ENCODE measurements at regions not wholly inside any gene's neighbourhood (a gene's known extent, or its start where the extent isn't known, plus 50 kb on each side); places are given as distances from the start of the nearest gene placed in this dataset.

- POLR2A ChIA-PET, result no interaction called here
These were observed 110.7 kb downstream of the TMEM47 start for GRCh38 chrX:34546366-34546765.

DNA sequence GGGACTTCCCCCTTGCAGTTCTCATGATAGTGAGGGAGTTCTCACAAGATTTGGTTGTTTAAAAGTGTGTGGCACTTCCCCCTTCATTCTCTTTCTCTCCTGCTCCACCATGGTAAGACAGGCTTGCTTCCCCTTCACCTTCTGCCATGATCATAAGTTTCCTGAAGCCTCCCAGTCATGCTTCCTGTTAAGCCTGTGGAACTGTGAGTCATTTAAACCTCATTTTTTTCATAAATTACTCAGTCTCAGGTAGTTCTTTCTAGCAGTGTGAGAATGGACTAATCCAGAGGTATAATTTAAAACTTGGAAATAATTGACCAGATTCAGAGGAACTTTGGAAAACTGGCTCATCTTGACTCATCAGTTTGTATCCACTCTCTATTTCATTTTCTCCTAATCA is 129.0 kb downstream of the TMEM47 start:
- H3K4me3 ChIP-seq (ENCODE audit: low read depth, low read length, poor library complexity, severe bottlenecking), result no peak overlapping the region
- no peak overlapping the region for H3K27ac ChIP-seq (ENCODE audit: low read depth, low read length, poor library complexity, severe bottlenecking)
- ChIA-PET CTCF (ENCODE audit: unreplicated experiment) (no interaction called here), POLR2A (no interaction called here)
- no peak overlapping the region for H2AFZ ChIP-seq (ENCODE audit: low read length)
- no TSS peak for BruUV-seq (replicated peaks)
- H3K36me3 ChIP-seq (ENCODE audit: insufficient read depth, low read length), result no peaks in the 10 kb centered on the region
- no peaks in the 10 kb centered on the region for H3K9me2 ChIP-seq (ENCODE audit: insufficient read depth, low read length)
- TF ChIP-seq EZH2phosphoT487 (IDR thresholded peaks at IDR 0.05; ENCODE audit: borderline replicate concordance, low read depth, low read length) (no peak), CTCF (conservative IDR thresholded peaks at IDR 0.05; ENCODE audit: low read length) (no peak)
- H4K20me1 ChIP-seq (ENCODE audit: insufficient read depth, low read length), result no peaks in the 10 kb centered on the region
- H3K4me1 ChIP-seq (ENCODE audit: insufficient read depth, low read length, poor library complexity, severe bottlenecking), result no peaks in the 10 kb centered on the region
- H3K9me3 ChIP-seq (ENCODE audit: low read length), result no peaks in the 10 kb centered on the region
- intact Hi-C loops (cut with micrococcal nuclease; ENCODE audit: unreplicated experiment), result no loop called here
- H3K79me2 ChIP-seq (ENCODE audit: insufficient read depth, low read depth, low read length), result no peaks in the 10 kb centered on the region
- H3K4me2 ChIP-seq (ENCODE audit: low read length), result no peak overlapping the region
- no peak for DNase-seq (ENCODE audit: low spot score)

More at GRCh38 chrX:34546366-34546765, 110.7 kb downstream of the TMEM47 start:
- Histone ChIP-seq H3K9me2 (ENCODE audit: insufficient read depth, low read length) (no peaks in the 10 kb centered on the region), H3K79me2 (ENCODE audit: insufficient read depth, low read depth, low read length) (no peaks in the 10 kb centered on the region), H3K36me3 (ENCODE audit: insufficient read depth, low read length) (no peaks in the 10 kb centered on the region), H4K20me1 (ENCODE audit: insufficient read depth, low read length) (no peaks in the 10 kb centered on the region), H3K4me2 (ENCODE audit: low read length) (no peak overlapping the region), H3K4me1 (ENCODE audit: insufficient read depth, low read length, poor library complexity, severe bottlenecking) (no peaks in the 10 kb centered on the region), H3K27ac (ENCODE audit: low read depth, low read length, poor library complexity, severe bottlenecking) (no peak overlapping the region), H2AFZ (ENCODE audit: low read length) (no peak overlapping the region), H3K9me3 (ENCODE audit: low read length) (no peaks in the 10 kb centered on the region), H3K4me3 (ENCODE audit: low read depth, low read length, poor library complexity, severe bottlenecking) (no peak overlapping the region)
- CTCF ChIA-PET (ENCODE audit: unreplicated experiment), result no interaction called here
- DNase-seq (ENCODE audit: low spot score), result no peak
- no TSS peak for BruUV-seq (replicated peaks)
- intact Hi-C loops (cut with micrococcal nuclease; ENCODE audit: unreplicated experiment), result no loop called here
- TF ChIP-seq EZH2phosphoT487 (IDR thresholded peaks at IDR 0.05; ENCODE audit: borderline replicate concordance, low read depth, low read length) (no peak), CTCF (conservative IDR thresholded peaks at IDR 0.05; ENCODE audit: low read length) (no peak)

DNA sequence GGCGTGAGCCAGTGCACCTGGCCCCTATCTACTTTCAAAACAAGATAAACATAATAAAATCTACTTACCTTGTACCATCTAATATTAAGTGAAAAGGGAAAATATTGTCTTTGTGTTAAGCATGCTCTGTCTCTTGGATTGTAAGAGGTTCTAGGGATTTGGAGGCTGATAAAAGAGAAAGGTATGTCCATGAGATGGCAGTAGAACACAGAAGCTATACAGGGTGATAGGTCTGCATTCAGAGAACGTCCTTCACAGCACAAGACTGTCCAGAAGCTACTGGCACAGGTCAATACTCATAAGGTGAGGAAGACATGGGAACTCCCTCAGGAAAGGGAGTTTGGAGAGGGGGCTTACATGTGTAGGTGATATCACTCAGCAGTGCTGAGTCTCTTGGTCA is 135.5 kb downstream of the TMEM47 start:
- ChIA-PET CTCF (ENCODE audit: unreplicated experiment) (no interaction called here), POLR2A (no interaction called here)
- no peaks in the 10 kb centered on the region for H3K4me1 ChIP-seq (ENCODE audit: insufficient read depth, low read length, poor library complexity, severe bottlenecking)
- BruUV-seq (replicated peaks), result no TSS peak
- no peaks in the 10 kb centered on the region for H3K79me2 ChIP-seq (ENCODE audit: insufficient read depth, low read depth, low read length)
- H4K20me1 ChIP-seq (ENCODE audit: insufficient read depth, low read length), result no peaks in the 10 kb centered on the region
- H3K27ac ChIP-seq (ENCODE audit: low read depth, low read length, poor library complexity, severe bottlenecking), result no peak overlapping the region
- no peaks in the 10 kb centered on the region for H3K9me2 ChIP-seq (ENCODE audit: insufficient read depth, low read length)
- no peak overlapping the region for H3K4me3 ChIP-seq (ENCODE audit: low read depth, low read length, poor library complexity, severe bottlenecking)
- no peak overlapping the region for H2AFZ ChIP-seq (ENCODE audit: low read length)
- DNase-seq (ENCODE audit: low spot score), result no peak
- H3K36me3 ChIP-seq (ENCODE audit: insufficient read depth, low read length), result no peaks in the 10 kb centered on the region
- H3K4me2 ChIP-seq (ENCODE audit: low read length), result no peak overlapping the region
- H3K9me3 ChIP-seq (ENCODE audit: low read length), result no peaks in the 10 kb centered on the region
- TF ChIP-seq EZH2phosphoT487 (IDR thresholded peaks at IDR 0.05; ENCODE audit: borderline replicate concordance, low read depth, low read length) (no peak), CTCF (conservative IDR thresholded peaks at IDR 0.05; ENCODE audit: low read length) (no peak)
- intact Hi-C loops (cut with micrococcal nuclease; ENCODE audit: unreplicated experiment), result no loop called here

Measured in OCI-LY7 (cell line).